PC-3 (cell line): ENCODE measurements at regions not wholly inside any gene's neighbourhood (a gene's known extent, or its start where the extent isn't known, plus 50 kb on each side); places are given as distances from the start of the nearest gene placed in this dataset.

Experiments used
- ATAC-seq: fragments of 200-7000 bp; cut with Tn5 transposase; 2 replicates; pipeline ENCODE4 v1.9.1; 2020; ENCODE audit warnings: mild to moderate bottlenecking, moderate library complexity
- BruUV-seq: library from RNA; stranded (reverse); fragments of 400-500 nt; replicated peaks from 2 replicates; lab custom pipeline; 2021; lab: Mats Ljungman, UMichigan
- CTCF ChIA-PET: fragments of 300-600 bp; sonication (Branson Sonifier 250); formaldehyde crosslinking; loops from one replicate; lab custom pipeline; 2022; ENCODE audit warnings: antibody characterized with exemption; lab: Charles Lee
- POLR2A ChIA-PET: fragments of 300-600 bp; sonication (Branson Sonifier 250); formaldehyde crosslinking; loops from one replicate; lab custom pipeline; 2022; ENCODE audit warnings: antibody characterized with exemption; ENCODE audit not compliant: unreplicated experiment; lab: Charles Lee
- DNase-seq: peaks from one replicate; pipeline ENCODE4 v3.0.0-alpha.2; 2015
- H2AFZ ChIP-seq: fragments of 300-600 bp; sonication (generic); 2 replicates; pipeline ENCODE4 v1.6.0; 2016; ENCODE audit warnings: antibody characterized with exemption, low read length
- H3F3A ChIP-seq: fragments of 300-600 bp; sonication (generic); one replicate; pipeline ENCODE4 v1.6.0; 2017; ENCODE audit warnings: antibody characterized with exemption, low read length, control low read depth, mild to moderate bottlenecking; ENCODE audit not compliant: unreplicated experiment
- H3K27ac ChIP-seq: fragments of 300-600 bp; sonication (generic); 2 replicates; pipeline ENCODE4 v1.5.1; 2016; ENCODE audit warnings: mild to moderate bottlenecking, low read length
- H3K27me3 ChIP-seq: fragments of 300-600 bp; sonication (generic); 2 replicates; pipeline ENCODE4 v1.6.1; 2016; ENCODE audit warnings: low read length, mixed read lengths
- H3K36me3 ChIP-seq: fragments of 300-600 bp; sonication (generic); 2 replicates; pipeline ENCODE4 v1.6.1; 2016; ENCODE audit warnings: low read depth, mixed run types, low read length, mixed read lengths
- H3K4me1 ChIP-seq: fragments of 300-600 bp; sonication (generic); 2 replicates; pipeline ENCODE4 v1.5.1; 2016; ENCODE audit warnings: low read length; ENCODE audit not compliant: insufficient read depth
- H3K4me2 ChIP-seq: fragments of 300-600 bp; sonication (generic); 2 replicates; pipeline ENCODE4 v1.6.0; 2016; ENCODE audit warnings: low read length
- H3K4me3 ChIP-seq: fragments of 300-600 bp; sonication (generic); 2 replicates; pipeline ENCODE4 v1.5.1; 2016; ENCODE audit warnings: mild to moderate bottlenecking, low read length, mixed read lengths
- H3K79me2 ChIP-seq: fragments of 300-600 bp; sonication (generic); 2 replicates; pipeline ENCODE4 v1.6.1; 2017; ENCODE audit warnings: low read length, mixed read lengths
- H3K9ac ChIP-seq: fragments of 300-600 bp; sonication (generic); 2 replicates; pipeline ENCODE4 v1.6.0; 2016; ENCODE audit warnings: mild to moderate bottlenecking, low read length
- H3K9me2 ChIP-seq: fragments of 300-600 bp; sonication (generic); replicated peaks from 2 replicates; pipeline ENCODE4 v1.6.1; 2016; ENCODE audit warnings: mixed run types, low read length, mixed read lengths
- H3K9me3 ChIP-seq: fragments of 300-600 bp; sonication (generic); 2 replicates; pipeline ENCODE4 v1.6.1; 2016; ENCODE audit warnings: low read length, mixed read lengths
- H4K20me1 ChIP-seq: fragments of 300-600 bp; sonication (generic); 2 replicates; pipeline ENCODE4 v1.6.1; 2016; ENCODE audit warnings: low read length, mixed read lengths
- CTCF ChIP-seq: fragments of 300-600 bp; sonication (generic); conservative IDR thresholded peaks from 2 replicates; pipeline ENCODE4 v1.5.1; 2017; ENCODE audit warnings: antibody characterized with exemption, low read depth, mild to moderate bottlenecking, low read length
- EZH2 ChIP-seq: fragments of 300-600 bp; sonication (generic); IDR thresholded peaks from one replicate; pipeline ENCODE4 v1.6.1; 2017; ENCODE audit warnings: antibody characterized with exemption, mild to moderate bottlenecking, low read length; ENCODE audit not compliant: unreplicated experiment
- EZH2phosphoT487 ChIP-seq: fragments of 300-600 bp; sonication (generic); IDR thresholded peaks from 2 replicates; pipeline ENCODE4 v1.6.1; 2018; ENCODE audit warnings: mild to moderate bottlenecking, antibody characterized with exemption, low read length, borderline replicate concordance
- intact Hi-C: fragments of 100-400 bp; cut with micrococcal nuclease; formaldehyde crosslinking; loops from 2 replicates; pipeline ENCODE4 v1.9.0; 2023

GRCh38 chr1:37174341-37174740 is 140.0 kb upstream of the GRIK3 start:
- Histone ChIP-seq H3K79me2 (no peaks in the 10 kb centered on the region), H3K4me3 (no peak overlapping the region), H3K27me3 (peaks cover 57% of the 10 kb centered on the region), H3K4me1 (no peaks in the 10 kb centered on the region), H3K9ac (no peak overlapping the region), H3K27ac (no peak overlapping the region), H3K36me3 (no peaks in the 10 kb centered on the region), H3K9me2 (no peaks in the 10 kb centered on the region), H4K20me1 (no peaks in the 10 kb centered on the region), H3K9me3 (no peaks in the 10 kb centered on the region), H3F3A (no peaks in the 10 kb centered on the region), H2AFZ (no peak overlapping the region), H3K4me2 (no peak overlapping the region)
- POLR2A ChIA-PET, result no interaction called here
- DNase-seq (no peak), ATAC-seq (no peak)
- BruUV-seq, result no TSS peak
- intact Hi-C loops, result no loop called here
- CTCF ChIA-PET, result no interaction called here
- TF ChIP-seq EZH2phosphoT487 (no peak), CTCF (no peak), EZH2 (no peak)

GRCh38 chr1:37174876-37175275 is 140.6 kb upstream of the GRIK3 start:
- intact Hi-C loops, result no loop called here
- POLR2A ChIA-PET, result no interaction called here

More at GRCh38 chr1:37174876-37175275, 140.6 kb upstream of the GRIK3 start:
- no peak for DNase-seq
- no peak for ATAC-seq
- peaks cover 51% of the 10 kb centered on the region for H3K27me3 ChIP-seq
- no peak overlapping the region for H3K4me2 ChIP-seq
- no peak overlapping the region for H2AFZ ChIP-seq
- no peaks in the 10 kb centered on the region for H3K79me2 ChIP-seq
- H3F3A ChIP-seq, result no peaks in the 10 kb centered on the region
- no peaks in the 10 kb centered on the region for H3K36me3 ChIP-seq
- H3K4me3 ChIP-seq, result no peak overlapping the region
- CTCF ChIA-PET, result no interaction called here
- BruUV-seq, result no TSS peak
- no peaks in the 10 kb centered on the region for H4K20me1 ChIP-seq
- H3K9ac ChIP-seq, result no peak overlapping the region
- no peak for TF ChIP-seq EZH2phosphoT487
- TF ChIP-seq CTCF, result no peak
- no peak for TF ChIP-seq EZH2
- H3K27ac ChIP-seq, result no peak overlapping the region
- no peaks in the 10 kb centered on the region for H3K9me3 ChIP-seq
- no peaks in the 10 kb centered on the region for H3K9me2 ChIP-seq
- no peaks in the 10 kb centered on the region for H3K4me1 ChIP-seq
